Esophagus (tissue), 2 donors: ENCODE measurements at regions not wholly inside any gene's neighbourhood (a gene's known extent, or its start where the extent isn't known, plus 50 kb on each side); places are given as distances from the start of the nearest gene placed in this dataset.

Experiments used
- H3K27ac ChIP-seq, 2 donors: one replicate each; pipeline ENCODE4 v1.5.1; 2013; ENCODE audit warnings: low read depth in 2 of 2, mild to moderate bottlenecking in 2 of 2, inconsistent platforms in 1 of 2, low read length in 1 of 2, moderate library complexity in 1 of 2
- H3K27me3 ChIP-seq, 2 donors: one replicate each; pipeline ENCODE4 v1.6.1; 2013; ENCODE audit warnings: low read length in 2 of 2, control low read depth in 1 of 2, mild to moderate bottlenecking in 1 of 2; ENCODE audit not compliant: insufficient read depth in 2 of 2, control insufficient read depth in 1 of 2
- H3K36me3 ChIP-seq, 2 donors: one replicate each; pipeline ENCODE4 v1.6.1; 2013; ENCODE audit warnings: low read length in 1 of 2; ENCODE audit not compliant: control insufficient read depth in 2 of 2, insufficient read depth in 2 of 2
- H3K4me1 ChIP-seq, 2 donors: one replicate each; pipeline ENCODE4 v1.6.1; 2013; ENCODE audit warnings: low read length in 1 of 2; ENCODE audit not compliant: control insufficient read depth in 2 of 2, insufficient read depth in 2 of 2
- H3K4me3 ChIP-seq, 2 donors: one replicate each; pipeline ENCODE4 v1.5.1; 2013; ENCODE audit warnings: low read length in 2 of 2, mild to moderate bottlenecking in 2 of 2, low read depth in 1 of 2, moderate library complexity in 1 of 2
- H3K9me3 ChIP-seq, 2 donors: one replicate each; pipeline ENCODE4 v1.6.1; 2013; ENCODE audit warnings: mild to moderate bottlenecking in 2 of 2, low read depth in 1 of 2, low read length in 1 of 2, moderate library complexity in 1 of 2; ENCODE audit not compliant: control insufficient read depth in 2 of 2, insufficient read depth in 1 of 2
- WGBS, 2 donors: extraction: QIAGEN DNeasy Blood & Tissue Kit; methylation state at CpG; one replicate each; pipeline ENCODE4 v1.1.7; 2013; 5-methylcytosine and 5-hydroxymethylcytosine counted together
- donor health status: healthy with polysubstance abuse.
- donor health status: Bipolar disorder and iron deficiency.

- H3K27me3 ChIP-seq, result no peaks in the 10 kb centered on the region
- no peaks in the 10 kb centered on the region for H3K9me3 ChIP-seq
- no peaks in the 10 kb centered on the region for H3K36me3 ChIP-seq
- H3K4me3 ChIP-seq, result peak overlapping the region; percentile 36 to 39
- no peaks in the 10 kb centered on the region for H3K4me1 ChIP-seq
- WGBS, 2 donors, result 17 to 19% methylated on average over 22 of the region's 22 CpGs
- peak overlapping the region; percentile 32 to 37 for H3K27ac ChIP-seq
These were observed 128.5 kb upstream of the CDYL start for GRCh38 chr6:4647414-4648365.

GRCh38 chr6:4645713-4646360, 130.4 kb upstream of the CDYL start:
- 73 to 77% methylated on average over 5 of the region's 5 CpGs for WGBS, 2 donors
- Histone ChIP-seq H3K9me3 (no peaks in the 10 kb centered on the region), H3K4me3 (no peak overlapping the region), H3K4me1 (no peaks in the 10 kb centered on the region), H3K36me3 (no peaks in the 10 kb centered on the region), H3K27me3 (no peaks in the 10 kb centered on the region), H3K27ac (peak overlapping the region in 1 of 2 donors; percentile 37)

GRCh38 chr6:4644996-4645395, 131.2 kb upstream of the CDYL start:
- no peak overlapping the region for H3K4me3 ChIP-seq
- H3K4me1 ChIP-seq, result no peaks in the 10 kb centered on the region
- H3K27ac ChIP-seq, result peak overlapping the region; percentile 34 to 59
- H3K36me3 ChIP-seq, result no peaks in the 10 kb centered on the region
- H3K9me3 ChIP-seq, result no peaks in the 10 kb centered on the region
- no peaks in the 10 kb centered on the region for H3K27me3 ChIP-seq
- 47 to 52% methylated on average over 2 of the region's 2 CpGs for WGBS, 2 donors

GRCh38 chr6:4641461-4641860, 134.7 kb upstream of the CDYL start:
- H3K36me3 ChIP-seq, result no peaks in the 10 kb centered on the region
- no peaks in the 10 kb centered on the region for H3K27me3 ChIP-seq
- H3K27ac ChIP-seq, result no peak overlapping the region
- H3K4me1 ChIP-seq, result peaks cover 0 to 4% of the 10 kb centered on the region in 2 donors
- H3K4me3 ChIP-seq, result no peak overlapping the region
- H3K9me3 ChIP-seq, result no peaks in the 10 kb centered on the region
- WGBS, 2 donors, result 94 to 95% methylated on average over 3 of the region's 3 CpGs

GRCh38 chr6:4640139-4640538, 136.1 kb upstream of the CDYL start:
- Histone ChIP-seq H3K27ac (peak overlapping the region in 1 of 2 donors; percentile 35), H3K4me1 (peaks cover 0 to 4% of the 10 kb centered on the region in 2 donors), H3K36me3 (no peaks in the 10 kb centered on the region), H3K9me3 (no peaks in the 10 kb centered on the region), H3K4me3 (no peak overlapping the region), H3K27me3 (no peaks in the 10 kb centered on the region)
- WGBS, 2 donors, result 23 to 26% methylated on average over 4 of the region's 4 CpGs

GRCh38 chr6:4638641-4639040, 137.6 kb upstream of the CDYL start:
- Histone ChIP-seq H3K27ac (no peak overlapping the region), H3K9me3 (no peaks in the 10 kb centered on the region), H3K4me3 (no peak overlapping the region), H3K4me1 (peaks cover 0 to 4% of the 10 kb centered on the region in 2 donors), H3K27me3 (no peaks in the 10 kb centered on the region), H3K36me3 (no peaks in the 10 kb centered on the region)
- 80 to 87% methylated on average over 1 of the region's 1 CpG for WGBS, 2 donors

- Histone ChIP-seq H3K9me3 (no peaks in the 10 kb centered on the region), H3K36me3 (no peaks in the 10 kb centered on the region), H3K27me3 (no peaks in the 10 kb centered on the region), H3K27ac (peak overlapping the region; percentile 42 to 73), H3K4me1 (peaks cover 0 to 4% of the 10 kb centered on the region in 2 donors), H3K4me3 (no peak overlapping the region)
- WGBS, 2 donors, result 80 to 88% methylated on average over 5 of the region's 5 CpGs
These were observed 138.3 kb upstream of the CDYL start for GRCh38 chr6:4637691-4638433.

- Histone ChIP-seq H3K4me1 (peaks cover 0 to 4% of the 10 kb centered on the region in 2 donors), H3K9me3 (no peaks in the 10 kb centered on the region), H3K27ac (peak overlapping the region; percentile 17 to 73), H3K4me3 (no peak overlapping the region), H3K36me3 (no peaks in the 10 kb centered on the region), H3K27me3 (no peaks in the 10 kb centered on the region)
- 32 to 55% methylated on average over 2 of the region's 2 CpGs for WGBS, 2 donors
These were observed 139.4 kb upstream of the CDYL start for GRCh38 chr6:4636881-4637224.

GRCh38 chr6:4636191-4636880, 139.9 kb upstream of the CDYL start:
- WGBS, 2 donors, result 74 to 85% methylated on average over 14 of the region's 14 CpGs
- no peaks in the 10 kb centered on the region for H3K9me3 ChIP-seq
- no peak overlapping the region for H3K4me3 ChIP-seq
- peak overlapping the region; percentile 17 to 73 for H3K27ac ChIP-seq
- peaks cover 0 to 4% of the 10 kb centered on the region in 2 donors for H3K4me1 ChIP-seq
- no peaks in the 10 kb centered on the region for H3K36me3 ChIP-seq
- no peaks in the 10 kb centered on the region for H3K27me3 ChIP-seq
